ENCODE measurements at regions not wholly inside any gene's neighbourhood (a gene's known extent, or its start where the extent isn't known, plus 50 kb on each side); places are given as distances from the start of the nearest gene placed in this dataset.

DNA sequence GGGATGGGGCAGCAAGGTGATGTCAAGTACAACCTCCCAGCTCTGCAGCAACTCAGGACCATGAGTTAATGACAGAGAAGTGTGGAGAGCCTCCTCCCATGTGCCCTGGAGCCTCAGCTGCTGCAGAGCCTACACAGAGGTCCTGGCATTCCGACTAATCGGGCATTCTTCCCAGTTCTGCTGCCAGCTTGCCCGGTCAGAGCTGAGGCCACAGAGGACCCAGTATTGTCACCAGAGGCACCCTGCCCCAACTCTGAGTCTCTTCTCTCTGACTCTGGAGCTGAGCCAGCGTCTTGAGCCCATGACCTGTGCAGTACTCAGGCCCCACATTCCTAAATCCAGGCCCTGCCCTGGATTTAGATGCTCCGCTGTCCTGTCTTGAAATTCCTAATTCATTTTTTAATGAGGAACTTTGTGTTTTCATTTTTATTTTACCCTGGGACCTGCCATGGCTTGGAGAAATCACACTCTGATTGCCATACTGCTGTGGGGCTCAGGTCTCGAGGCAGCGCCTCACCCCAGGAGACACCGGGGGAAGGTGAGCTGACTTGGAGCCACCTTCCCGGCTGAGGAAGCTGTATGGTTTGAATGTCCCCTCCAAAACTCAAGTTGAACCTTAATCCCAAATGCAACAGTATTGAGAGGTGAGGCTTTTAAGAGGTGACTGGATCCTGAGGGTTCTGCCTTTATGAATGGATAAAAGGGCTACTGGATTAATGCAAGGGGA lies 144.9 kb upstream of the ZNF507 start:
- Histone ChIP-seq H2BK12ac (ENCODE audit: low read length) (no peak overlapping the region), H2BK120ac (ENCODE audit: insufficient read depth, low read length, poor library complexity) (no peak overlapping the region), H3K27ac (ENCODE audit: low read depth, low read length) (no peak overlapping the region), H3K4me2 (ENCODE audit: low read length) (no peak overlapping the region), H3K18ac (ENCODE audit: low read length) (no peak overlapping the region), H3K14ac (ENCODE audit: low read length) (no peak overlapping the region), H3K4me3 (ENCODE audit: low read depth, low read length) (no peak overlapping the region), H2AK5ac (ENCODE audit: low read length) (no peak overlapping the region), H3K36me3 (ENCODE audit: control insufficient read depth in 1 of 2, insufficient read depth in 2 of 2, low read length in 2 of 2) (no peaks in the 10 kb centered on the region), H2AFZ (ENCODE audit: insufficient read depth, low read length, poor library complexity) (no peak overlapping the region), H4K8ac (ENCODE audit: low read depth, low read length) (no peak overlapping the region), H3K23ac (ENCODE audit: low read length) (no peak overlapping the region), H3K9ac (ENCODE audit: low read length) (no peak overlapping the region), H3K79me2 (ENCODE audit: control insufficient read depth, insufficient read depth, low read length, poor library complexity) (no peaks in the 10 kb centered on the region), H3K9me3 (ENCODE audit: insufficient read depth, low read depth, low read length) (peaks cover 6% of the 10 kb centered on the region), H2BK5ac (ENCODE audit: low read depth, low read length, poor library complexity) (no peak overlapping the region), H4K12ac (ENCODE audit: low read depth, low read length) (no peak overlapping the region), H3K79me1 (ENCODE audit: low read length) (no peaks in the 10 kb centered on the region), H4K91ac (ENCODE audit: low read depth, low read length) (no peak overlapping the region), H3K27me3 (ENCODE audit: insufficient read depth, low read length) (no peaks in the 10 kb centered on the region), H3K4ac (ENCODE audit: low read depth, low read length) (no peak overlapping the region), H3K4me1 (ENCODE audit: control insufficient read depth in 1 of 2, insufficient read depth in 2 of 2, low read length in 2 of 2) (no peaks in the 10 kb centered on the region)
- no CpG with 5 or more reads among the region's 9 CpGs for WGBS (ENCODE audit: extremely low coverage, insufficient coverage, insufficient read length)
- no peak for DNase-seq

GRCh38 chr19:32201211-32201610 lies 144.2 kb upstream of the ZNF507 start:
- Histone ChIP-seq H4K12ac (ENCODE audit: low read depth, low read length) (no peak overlapping the region), H2AFZ (ENCODE audit: insufficient read depth, low read length, poor library complexity) (no peak overlapping the region), H2BK120ac (ENCODE audit: insufficient read depth, low read length, poor library complexity) (no peak overlapping the region), H3K36me3 (ENCODE audit: control insufficient read depth in 1 of 2, insufficient read depth in 2 of 2, low read length in 2 of 2) (no peaks in the 10 kb centered on the region), H3K9me3 (ENCODE audit: insufficient read depth, low read depth, low read length) (peaks cover 6% of the 10 kb centered on the region), H3K27me3 (ENCODE audit: insufficient read depth, low read length) (no peaks in the 10 kb centered on the region), H4K91ac (ENCODE audit: low read depth, low read length) (no peak overlapping the region), H3K79me2 (ENCODE audit: control insufficient read depth, insufficient read depth, low read length, poor library complexity) (no peaks in the 10 kb centered on the region), H2BK12ac (ENCODE audit: low read length) (no peak overlapping the region), H3K23ac (ENCODE audit: low read length) (no peak overlapping the region), H3K4me1 (ENCODE audit: control insufficient read depth in 1 of 2, insufficient read depth in 2 of 2, low read length in 2 of 2) (no peaks in the 10 kb centered on the region), H3K4ac (ENCODE audit: low read depth, low read length) (no peak overlapping the region), H3K14ac (ENCODE audit: low read length) (no peak overlapping the region), H3K18ac (ENCODE audit: low read length) (no peak overlapping the region), H2BK5ac (ENCODE audit: low read depth, low read length, poor library complexity) (no peak overlapping the region), H3K4me2 (ENCODE audit: low read length) (no peak overlapping the region), H3K27ac (ENCODE audit: low read depth, low read length) (no peak overlapping the region), H3K79me1 (ENCODE audit: low read length) (no peaks in the 10 kb centered on the region), H4K8ac (ENCODE audit: low read depth, low read length) (no peak overlapping the region), H3K9ac (ENCODE audit: low read length) (no peak overlapping the region), H2AK5ac (ENCODE audit: low read length) (no peak overlapping the region), H3K4me3 (ENCODE audit: low read depth, low read length) (no peak overlapping the region)
- no peak for DNase-seq
- WGBS (ENCODE audit: extremely low coverage, insufficient coverage, insufficient read length), result no CpG with 5 or more reads among the region's 2 CpGs

- no peak overlapping the region for H4K8ac ChIP-seq (ENCODE audit: low read depth, low read length)
- H2AFZ ChIP-seq (ENCODE audit: insufficient read depth, low read length, poor library complexity), result no peak overlapping the region
- no peak overlapping the region for H2BK5ac ChIP-seq (ENCODE audit: low read depth, low read length, poor library complexity)
- no peak overlapping the region for H2AK5ac ChIP-seq (ENCODE audit: low read length)
- H3K4ac ChIP-seq (ENCODE audit: low read depth, low read length), result no peak overlapping the region
- H3K79me2 ChIP-seq (ENCODE audit: control insufficient read depth, insufficient read depth, low read length, poor library complexity), result no peaks in the 10 kb centered on the region
- H3K18ac ChIP-seq (ENCODE audit: low read length), result no peak overlapping the region
- H3K79me1 ChIP-seq (ENCODE audit: low read length), result no peaks in the 10 kb centered on the region
- WGBS (ENCODE audit: extremely low coverage, insufficient coverage, insufficient read length), result no CpG with 5 or more reads among the region's 15 CpGs
- no peak overlapping the region for H4K12ac ChIP-seq (ENCODE audit: low read depth, low read length)
- no peak overlapping the region for H2BK120ac ChIP-seq (ENCODE audit: insufficient read depth, low read length, poor library complexity)
- no peaks in the 10 kb centered on the region for H3K27me3 ChIP-seq (ENCODE audit: insufficient read depth, low read length)
- no peak for DNase-seq
- H3K4me1 ChIP-seq (ENCODE audit: control insufficient read depth in 1 of 2, insufficient read depth in 2 of 2, low read length in 2 of 2), result no peaks in the 10 kb centered on the region
- H3K9me3 ChIP-seq (ENCODE audit: insufficient read depth, low read depth, low read length), result peaks cover 5% of the 10 kb centered on the region
- H3K4me2 ChIP-seq (ENCODE audit: low read length), result no peak overlapping the region
- H3K27ac ChIP-seq (ENCODE audit: low read depth, low read length), result no peak overlapping the region
- no peak overlapping the region for H3K9ac ChIP-seq (ENCODE audit: low read length)
- no peak overlapping the region for H3K4me3 ChIP-seq (ENCODE audit: low read depth, low read length)
- H4K91ac ChIP-seq (ENCODE audit: low read depth, low read length), result no peak overlapping the region
- H2BK12ac ChIP-seq (ENCODE audit: low read length), result no peak overlapping the region
- H3K36me3 ChIP-seq (ENCODE audit: control insufficient read depth in 1 of 2, insufficient read depth in 2 of 2, low read length in 2 of 2), result no peaks in the 10 kb centered on the region
- H3K14ac ChIP-seq (ENCODE audit: low read length), result no peak overlapping the region
- no peak overlapping the region for H3K23ac ChIP-seq (ENCODE audit: low read length)
These were observed 143.8 kb upstream of the ZNF507 start for GRCh38 chr19:32201636-32202051.

DNA sequence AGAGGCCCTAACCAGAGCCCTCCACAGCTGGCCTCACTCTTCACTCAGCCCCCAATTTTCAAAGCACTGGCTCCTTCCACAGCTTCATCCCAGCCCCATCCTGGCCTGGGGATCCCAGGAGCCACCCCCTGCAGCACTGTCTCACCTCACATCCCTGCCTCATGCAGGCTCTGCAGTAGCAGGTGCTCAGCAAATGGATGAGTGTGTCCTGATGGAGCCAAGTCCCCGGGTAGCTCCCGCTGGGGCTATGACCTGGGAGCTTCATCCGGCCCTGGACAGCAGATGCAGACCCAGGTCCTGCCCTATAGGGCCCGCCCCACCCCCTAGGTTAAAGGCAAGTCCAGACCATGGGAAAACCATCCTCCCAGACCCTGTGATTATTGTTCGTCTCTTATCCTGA lies 143.2 kb upstream of the ZNF507 start:
- no peaks in the 10 kb centered on the region for H3K27me3 ChIP-seq (ENCODE audit: insufficient read depth, low read length)
- H3K23ac ChIP-seq (ENCODE audit: low read length), result no peak overlapping the region
- H3K36me3 ChIP-seq (ENCODE audit: control insufficient read depth in 1 of 2, insufficient read depth in 2 of 2, low read length in 2 of 2), result no peaks in the 10 kb centered on the region
- H3K27ac ChIP-seq (ENCODE audit: low read depth, low read length), result no peak overlapping the region
- peaks cover under 1% of the 10 kb centered on the region for H3K9me3 ChIP-seq (ENCODE audit: insufficient read depth, low read depth, low read length)
- no peak overlapping the region for H3K4me3 ChIP-seq (ENCODE audit: low read depth, low read length)
- DNase-seq, result no peak
- no peak overlapping the region for H2BK120ac ChIP-seq (ENCODE audit: insufficient read depth, low read length, poor library complexity)
- H3K79me1 ChIP-seq (ENCODE audit: low read length), result no peaks in the 10 kb centered on the region
- H4K8ac ChIP-seq (ENCODE audit: low read depth, low read length), result no peak overlapping the region
- H3K4ac ChIP-seq (ENCODE audit: low read depth, low read length), result no peak overlapping the region
- H4K91ac ChIP-seq (ENCODE audit: low read depth, low read length), result no peak overlapping the region
- H3K4me1 ChIP-seq (ENCODE audit: control insufficient read depth in 1 of 2, insufficient read depth in 2 of 2, low read length in 2 of 2), result no peaks in the 10 kb centered on the region
- no peak overlapping the region for H2AFZ ChIP-seq (ENCODE audit: insufficient read depth, low read length, poor library complexity)
- H3K14ac ChIP-seq (ENCODE audit: low read length), result no peak overlapping the region
- H2BK5ac ChIP-seq (ENCODE audit: low read depth, low read length, poor library complexity), result no peak overlapping the region
- H4K12ac ChIP-seq (ENCODE audit: low read depth, low read length), result no peak overlapping the region
- whole genome bisulfite sequencing (ENCODE audit: extremely low coverage, insufficient coverage, insufficient read length), result no CpG with 5 or more reads among the region's 5 CpGs
- no peak overlapping the region for H2AK5ac ChIP-seq (ENCODE audit: low read length)
- no peak overlapping the region for H3K9ac ChIP-seq (ENCODE audit: low read length)
- no peak overlapping the region for H2BK12ac ChIP-seq (ENCODE audit: low read length)
- H3K4me2 ChIP-seq (ENCODE audit: low read length), result no peak overlapping the region
- no peaks in the 10 kb centered on the region for H3K79me2 ChIP-seq (ENCODE audit: control insufficient read depth, insufficient read depth, low read length, poor library complexity)
- H3K18ac ChIP-seq (ENCODE audit: low read length), result no peak overlapping the region
